ENCODE measurements at regions not wholly inside any gene's neighbourhood (a gene's known extent, or its start where the extent isn't known, plus 50 kb on each side); places are given as distances from the start of the nearest gene placed in this dataset.

GRCh38 chr1:5722635-5723164 is 269.5 kb downstream of the NPHP4 start:
- Mint-ChIP-seq H3K9me3 (no peaks in the 10 kb centered on the region), H3K4me1 (no peaks in the 10 kb centered on the region), H3K4me3 (no peak overlapping the region), H3K27ac (no peak overlapping the region), H3K36me3 (no peaks in the 10 kb centered on the region), H3K27me3 (peaks cover 3 to 19% of the 10 kb centered on the region in 2 donors)
- ChIA-PET POLR2A (no interaction called here), CTCF (no interaction called here)
- Histone ChIP-seq H3K4me1 (ENCODE audit: insufficient read depth, low read length) (no peaks in the 10 kb centered on the region), H3K36me3 (ENCODE audit: insufficient read depth, low read length) (no peaks in the 10 kb centered on the region), H3K27me3 (ENCODE audit: insufficient read depth, low read length, poor library complexity, severe bottlenecking) (peaks cover 3% of the 10 kb centered on the region), H3K27ac (ENCODE audit: low read depth, low read length) (no peak overlapping the region), H3K9me3 (ENCODE audit: low read length) (no peaks in the 10 kb centered on the region), H3K4me3 (ENCODE audit: low read length) (no peak overlapping the region)
- DNase-seq, result peak in 1 of 5 donors; percentile 3

GRCh38 chr1:5721634-5722215 is 270.5 kb downstream of the NPHP4 start:
- H3K4me3 ChIP-seq (ENCODE audit: low read length), result no peak overlapping the region
- ChIA-PET CTCF (no interaction called here), POLR2A (no interaction called here)
- H3K4me1 Mint-ChIP-seq, result no peaks in the 10 kb centered on the region
- H3K4me3 Mint-ChIP-seq, result no peak overlapping the region
- no peak overlapping the region for H3K27ac Mint-ChIP-seq
- H3K9me3 ChIP-seq (ENCODE audit: low read length), result no peaks in the 10 kb centered on the region
- DNase-seq, result no peak
- H3K36me3 Mint-ChIP-seq, result no peaks in the 10 kb centered on the region
- H3K27me3 ChIP-seq (ENCODE audit: insufficient read depth, low read length, poor library complexity, severe bottlenecking), result no peaks in the 10 kb centered on the region
- H3K27me3 Mint-ChIP-seq, result peaks cover 6 to 19% of the 10 kb centered on the region in 2 donors
- H3K36me3 ChIP-seq (ENCODE audit: insufficient read depth, low read length), result no peaks in the 10 kb centered on the region
- no peak overlapping the region for H3K27ac ChIP-seq (ENCODE audit: low read depth, low read length)
- H3K4me1 ChIP-seq (ENCODE audit: insufficient read depth, low read length), result no peaks in the 10 kb centered on the region
- no peaks in the 10 kb centered on the region for H3K9me3 Mint-ChIP-seq

DNA sequence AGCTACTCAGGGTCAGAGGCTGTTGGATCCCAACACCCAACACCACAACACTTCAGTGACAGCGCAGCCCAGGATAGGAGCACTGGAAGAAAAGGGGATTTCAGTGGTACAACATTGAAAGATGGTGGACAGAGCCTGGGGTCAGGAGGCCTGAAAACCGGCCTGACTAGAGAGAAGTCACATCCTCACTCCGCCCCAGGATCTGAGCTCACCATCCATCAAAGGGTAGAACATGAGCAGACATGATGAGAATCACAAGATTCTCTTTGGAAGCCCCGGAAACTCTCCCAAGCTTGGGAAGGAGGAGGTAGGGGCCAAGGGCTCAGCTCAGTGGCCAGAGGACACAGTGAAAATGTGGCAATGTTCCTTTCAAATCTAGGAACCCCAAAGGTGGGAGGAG is 271.3 kb downstream of the NPHP4 start:
- Histone ChIP-seq H3K27ac (ENCODE audit: low read depth, low read length) (no peak overlapping the region), H3K36me3 (ENCODE audit: insufficient read depth, low read length) (no peaks in the 10 kb centered on the region), H3K9me3 (ENCODE audit: low read length) (no peaks in the 10 kb centered on the region), H3K4me3 (ENCODE audit: low read length) (no peak overlapping the region), H3K27me3 (ENCODE audit: insufficient read depth, low read length, poor library complexity, severe bottlenecking) (no peaks in the 10 kb centered on the region), H3K4me1 (ENCODE audit: insufficient read depth, low read length) (no peaks in the 10 kb centered on the region)
- Mint-ChIP-seq H3K36me3 (no peaks in the 10 kb centered on the region), H3K27ac (no peak overlapping the region), H3K9me3 (peaks cover 0 to under 1% (median 0%) of the 10 kb centered on the region in 5 donors), H3K4me3 (no peak overlapping the region), H3K4me1 (no peaks in the 10 kb centered on the region), H3K27me3 (peaks cover 12 to 25% of the 10 kb centered on the region in 2 donors)
- ChIA-PET CTCF (no interaction called here), POLR2A (no interaction called here)
- DNase-seq, result peak in 1 of 5 donors; percentile 3

GRCh38 chr1:5720484-5720883 is 271.7 kb downstream of the NPHP4 start:
- Histone ChIP-seq H3K9me3 (ENCODE audit: low read length) (no peaks in the 10 kb centered on the region), H3K27me3 (ENCODE audit: insufficient read depth, low read length, poor library complexity, severe bottlenecking) (no peaks in the 10 kb centered on the region), H3K4me3 (ENCODE audit: low read length) (no peak overlapping the region), H3K4me1 (ENCODE audit: insufficient read depth, low read length) (no peaks in the 10 kb centered on the region), H3K27ac (ENCODE audit: low read depth, low read length) (no peak overlapping the region), H3K36me3 (ENCODE audit: insufficient read depth, low read length) (no peaks in the 10 kb centered on the region)
- Mint-ChIP-seq H3K4me3 (no peak overlapping the region), H3K27me3 (peaks cover 16 to 29% of the 10 kb centered on the region in 2 donors), H3K9me3 (peaks cover 0 to 3% (median 0%) of the 10 kb centered on the region in 5 donors), H3K4me1 (no peaks in the 10 kb centered on the region), H3K27ac (peak overlapping the region in 1 of 8 donors; percentile 72), H3K36me3 (no peaks in the 10 kb centered on the region)
- POLR2A ChIA-PET, result no interaction called here
- CTCF ChIA-PET, result no interaction called here
- peak in 1 of 5 donors; percentile 22 for DNase-seq

DNA sequence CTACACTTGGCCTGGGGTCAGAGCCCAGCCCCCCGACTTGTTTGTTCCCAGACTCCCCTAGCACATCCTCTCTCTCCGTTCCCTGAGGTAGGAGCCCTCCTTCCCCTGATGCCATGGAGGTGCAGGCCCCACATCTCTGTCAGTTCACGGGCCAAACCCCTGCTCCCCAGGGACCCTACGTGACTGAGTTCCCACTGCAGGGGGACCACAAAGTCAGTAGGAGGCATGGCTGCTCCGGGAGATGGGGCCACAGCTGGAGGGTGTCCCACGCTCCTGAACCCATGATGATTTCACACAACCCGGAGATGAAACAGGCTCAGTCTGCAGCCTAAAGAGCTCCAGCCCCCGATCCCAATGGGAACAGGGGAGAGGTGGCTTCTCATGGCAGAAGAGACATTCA is 272.2 kb downstream of the NPHP4 start:
- H3K4me1 ChIP-seq (ENCODE audit: insufficient read depth, low read length), result no peaks in the 10 kb centered on the region
- peaks cover 0 to 6% (median 3%) of the 10 kb centered on the region in 5 donors for H3K9me3 Mint-ChIP-seq

GRCh38 chr1:5718831-5719632 is 273.2 kb downstream of the NPHP4 start:
- DNase-seq, result peak in 1 of 5 donors; percentile 17
- H3K9me3 Mint-ChIP-seq, result peaks cover 0 to 12% (median 5%) of the 10 kb centered on the region in 5 donors
- no peaks in the 10 kb centered on the region for H3K4me1 Mint-ChIP-seq
- H3K27me3 Mint-ChIP-seq, result peaks cover 18 to 32% of the 10 kb centered on the region in 2 donors
- H3K27ac ChIP-seq (ENCODE audit: low read depth, low read length), result no peak overlapping the region
- no peaks in the 10 kb centered on the region for H3K9me3 ChIP-seq (ENCODE audit: low read length)
- no peak overlapping the region for H3K4me3 ChIP-seq (ENCODE audit: low read length)
- no peaks in the 10 kb centered on the region for H3K36me3 ChIP-seq (ENCODE audit: insufficient read depth, low read length)
- no peaks in the 10 kb centered on the region for H3K36me3 Mint-ChIP-seq
- CTCF ChIA-PET, result no interaction called here
- POLR2A ChIA-PET, result no interaction called here
- H3K27me3 ChIP-seq (ENCODE audit: insufficient read depth, low read length, poor library complexity, severe bottlenecking), result no peaks in the 10 kb centered on the region
- H3K4me1 ChIP-seq (ENCODE audit: insufficient read depth, low read length), result no peaks in the 10 kb centered on the region
- no peak overlapping the region for H3K4me3 Mint-ChIP-seq
- no peak overlapping the region for H3K27ac Mint-ChIP-seq

More for the DNA sequence above, 272.2 kb downstream of the NPHP4 start:
- H3K4me3 Mint-ChIP-seq, result no peak overlapping the region
- no peaks in the 10 kb centered on the region for H3K9me3 ChIP-seq (ENCODE audit: low read length)
- H3K27ac Mint-ChIP-seq, result peak overlapping the region in 1 of 8 donors; percentile 72
- no peak overlapping the region for H3K27ac ChIP-seq (ENCODE audit: low read depth, low read length)
- H3K36me3 Mint-ChIP-seq, result no peaks in the 10 kb centered on the region
- no peaks in the 10 kb centered on the region for H3K4me1 Mint-ChIP-seq
- H3K27me3 Mint-ChIP-seq, result peaks cover 18 to 29% of the 10 kb centered on the region in 2 donors
- no peaks in the 10 kb centered on the region for H3K36me3 ChIP-seq (ENCODE audit: insufficient read depth, low read length)
- no peaks in the 10 kb centered on the region for H3K27me3 ChIP-seq (ENCODE audit: insufficient read depth, low read length, poor library complexity, severe bottlenecking)
- peak in 1 of 5 donors; percentile 25 for DNase-seq
- ChIA-PET POLR2A (no interaction called here), CTCF (no interaction called here)
- H3K4me3 ChIP-seq (ENCODE audit: low read length), result no peak overlapping the region

- no peak overlapping the region for H3K27ac ChIP-seq (ENCODE audit: low read depth, low read length)
- H3K4me1 ChIP-seq (ENCODE audit: insufficient read depth, low read length), result no peaks in the 10 kb centered on the region
- H3K9me3 Mint-ChIP-seq, result peaks cover 0 to 12% (median 5%) of the 10 kb centered on the region in 5 donors
- ChIA-PET POLR2A (no interaction called here), CTCF (no interaction called here)
- H3K9me3 ChIP-seq (ENCODE audit: low read length), result no peaks in the 10 kb centered on the region
- peaks cover 0 to 5% (median 0%) of the 10 kb centered on the region in 3 donors for H3K4me1 Mint-ChIP-seq
- H3K27me3 Mint-ChIP-seq, result peaks cover 18 to 32% of the 10 kb centered on the region in 2 donors
- H3K27ac Mint-ChIP-seq, result no peak overlapping the region
- H3K4me3 ChIP-seq (ENCODE audit: low read length), result no peak overlapping the region
- H3K36me3 Mint-ChIP-seq, result no peaks in the 10 kb centered on the region
- H3K36me3 ChIP-seq (ENCODE audit: insufficient read depth, low read length), result no peaks in the 10 kb centered on the region
- no peak for DNase-seq
- H3K27me3 ChIP-seq (ENCODE audit: insufficient read depth, low read length, poor library complexity, severe bottlenecking), result no peaks in the 10 kb centered on the region
- no peak overlapping the region for H3K4me3 Mint-ChIP-seq
Observed at GRCh38 chr1:5717031-5717682, 275.1 kb downstream of the NPHP4 start.

DNA sequence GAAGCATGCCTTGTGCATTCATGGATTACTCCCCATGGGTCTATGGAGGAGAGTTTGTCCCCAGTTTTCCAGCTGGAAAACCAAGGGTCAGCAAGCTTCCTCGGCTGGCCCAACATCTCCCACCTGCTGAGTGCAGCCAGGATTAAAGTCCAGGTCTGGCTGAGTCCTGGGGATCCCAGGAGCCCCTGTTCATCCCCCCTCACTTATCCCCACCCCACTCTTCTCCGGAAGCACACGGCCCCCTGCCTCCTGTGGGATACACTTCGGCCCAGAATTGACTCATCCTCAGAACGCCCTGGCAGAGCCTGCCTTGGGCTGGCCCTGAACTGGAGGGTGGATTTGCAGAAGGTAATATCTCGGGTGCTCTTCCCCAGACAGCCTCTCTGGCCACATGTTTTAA is 276.1 kb downstream of the NPHP4 start:
- Mint-ChIP-seq H3K27ac (no peak overlapping the region), H3K4me1 (peaks cover 0 to 5% (median 0%) of the 10 kb centered on the region in 3 donors), H3K9me3 (peaks cover 0 to 12% (median 5%) of the 10 kb centered on the region in 5 donors), H3K27me3 (peaks cover 18 to 32% of the 10 kb centered on the region in 2 donors), H3K36me3 (no peaks in the 10 kb centered on the region), H3K4me3 (no peak overlapping the region)
- Histone ChIP-seq H3K4me1 (ENCODE audit: insufficient read depth, low read length) (no peaks in the 10 kb centered on the region), H3K4me3 (ENCODE audit: low read length) (no peak overlapping the region), H3K27me3 (ENCODE audit: insufficient read depth, low read length, poor library complexity, severe bottlenecking) (no peaks in the 10 kb centered on the region), H3K27ac (ENCODE audit: low read depth, low read length) (no peak overlapping the region), H3K36me3 (ENCODE audit: insufficient read depth, low read length) (no peaks in the 10 kb centered on the region), H3K9me3 (ENCODE audit: low read length) (no peaks in the 10 kb centered on the region)
- ChIA-PET CTCF (no interaction called here), POLR2A (no interaction called here)
- DNase-seq, result no peak
